Esophagus muscularis mucosa (tissue), 4 donors: ENCODE measurements at regions not wholly inside any gene's neighbourhood (a gene's known extent, or its start where the extent isn't known, plus 50 kb on each side); places are given as distances from the start of the nearest gene placed in this dataset.

Source experiments
- DNase-seq: peaks from one replicate; pipeline ENCODE4 v3.0.0-alpha.2; 2017; ENCODE audit errors: extremely low spot score
- H3K27ac ChIP-seq, 4 donors: fragments of 200-600 bp; sonication (generic); replicated peaks in 1 of 4; 1 replicate in 3 of 4; 2 replicates in 1 of 4; pipeline ENCODE4 v1.5.1; 2016 to 2019; ENCODE audit warnings: mild to moderate bottlenecking in 1 of 4
- H3K27me3 ChIP-seq, 4 donors: fragments of 200-600 bp; sonication (generic); one replicate each; pipeline versions ENCODE4 v1.5.1 to v1.6.0; 2016 to 2019
- H3K36me3 ChIP-seq, 4 donors: fragments of 200-600 bp; sonication (generic); one replicate each; pipeline ENCODE4 v1.5.1; 2016 to 2019
- H3K4me1 ChIP-seq, 4 donors: fragments of 200-600 bp; sonication (generic); one replicate each; pipeline ENCODE4 v1.5.1; 2016 to 2019
- H3K4me3 ChIP-seq, 4 donors: fragments of 200-600 bp; sonication (generic); 1 replicate in 2 of 4; 2 replicates in 2 of 4; pipeline ENCODE4 v1.5.1; 2016 to 2019; ENCODE audit warnings: mild to moderate bottlenecking in 4 of 4, moderate library complexity in 1 of 4
- H3K9me3 ChIP-seq, 4 donors: fragments of 200-600 bp; sonication (generic); 1 replicate in 3 of 4; 2 replicates in 1 of 4; pipeline ENCODE4 v1.5.1; 2016 to 2019
- EP300 ChIP-seq: sonication (generic); formaldehyde crosslinking; IDR thresholded peaks from one replicate; pipeline ENCODE4 v1.6.1; 2017; ENCODE audit warnings: antibody characterized with exemption
- POLR2A ChIP-seq: fragments of 450-650 bp; IDR thresholded peaks from one replicate; pipeline ENCODE4 v1.6.1; 2017; ENCODE audit warnings: antibody characterized with exemption, moderate library complexity, mild to moderate bottlenecking, low read depth
- POLR2AphosphoS5 ChIP-seq, 2 donors: sonication (generic); formaldehyde crosslinking; IDR thresholded peaks; one replicate each; pipeline ENCODE4 v1.6.1; 2017; ENCODE audit warnings: antibody characterized with exemption in 2 of 2
- WGBS: methylation state at CpG from one replicate; pipeline ENCODE4 v1.1.5; 2018; 5-methylcytosine and 5-hydroxymethylcytosine counted together
- intact Hi-C: fragments of 100-400 bp; cut with DNase I; formaldehyde crosslinking; loops from one replicate; pipeline ENCODE4 v1.15.1; 2023
- TF ChIP-seq, protein P1 (sequence below), 3 experiments: fragments of 200-600 bp in 2 of 3; fragments of 450-650 bp in 1 of 3; sonication (generic) in 2 of 3; IDR thresholded peaks; one replicate each; pipeline ENCODE4 v1.5.1; 2017 to 2019; ENCODE audit warnings: antibody characterized with exemption in 3 of 3, mild to moderate bottlenecking in 2 of 3, moderate library complexity in 1 of 3

DNA sequence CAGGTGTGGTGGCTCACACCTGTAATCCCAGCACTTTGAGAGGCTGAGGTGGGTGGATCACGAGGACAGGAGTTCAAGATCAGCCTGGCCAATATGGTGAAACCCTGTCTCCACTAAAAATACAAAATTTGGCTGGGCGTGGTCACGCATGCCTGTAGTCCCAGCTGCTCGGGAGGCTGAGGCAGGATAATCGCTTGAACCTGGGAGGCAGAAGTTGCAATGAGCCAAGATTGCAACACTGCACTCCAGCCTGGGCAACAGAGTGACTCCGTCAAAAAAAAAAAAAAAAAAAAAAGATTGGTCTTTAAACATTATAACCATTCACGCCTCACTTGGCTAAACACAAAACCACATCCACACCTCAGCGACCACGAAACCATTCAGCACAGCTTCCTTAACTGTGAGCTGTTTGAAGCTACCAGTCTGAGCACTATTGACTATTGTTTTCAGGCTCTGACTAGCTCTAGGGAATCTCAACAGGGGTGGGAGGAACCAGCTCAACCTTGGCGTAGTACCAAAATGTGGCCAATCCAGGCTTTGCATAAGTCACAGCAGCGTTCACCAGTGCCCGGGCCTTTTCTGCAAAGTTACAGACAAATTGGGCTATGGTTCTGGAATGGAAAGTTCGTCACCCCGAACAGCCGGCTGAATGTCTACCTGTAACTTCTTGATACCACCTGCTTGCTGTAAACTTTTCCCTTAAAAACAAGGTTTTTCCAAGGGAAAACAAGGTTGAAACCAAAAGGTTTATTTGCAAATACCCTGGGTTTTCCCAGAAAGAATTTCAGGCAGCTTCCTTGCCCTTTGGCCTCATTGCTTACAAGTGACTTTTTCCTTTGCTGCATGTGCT lies 73.6 kb upstream of the DHX15 start:
- DNase-seq: no peak
- Histone ChIP-seq H3K27me3 (no peaks in the 10 kb centered on the region), H3K9me3 (no peaks in the 10 kb centered on the region), H3K4me3 (no peak overlapping the region), H3K4me1 (peaks cover 0 to 15% (median 8%) of the 10 kb centered on the region in 4 donors), H3K36me3 (no peaks in the 10 kb centered on the region), H3K27ac (no peak overlapping the region)
- intact Hi-C loops: loop anchor here (2.0 kb wide), 1 partner anchor 37 kb away; no protein-coding TSS in a partner anchor
- TF ChIP-seq POLR2AphosphoS5 (IDR thresholded peaks at IDR 0.05) (no peak), POLR2A (no peak), EP300 (no peak)
- TF ChIP-seq, protein P1, sequence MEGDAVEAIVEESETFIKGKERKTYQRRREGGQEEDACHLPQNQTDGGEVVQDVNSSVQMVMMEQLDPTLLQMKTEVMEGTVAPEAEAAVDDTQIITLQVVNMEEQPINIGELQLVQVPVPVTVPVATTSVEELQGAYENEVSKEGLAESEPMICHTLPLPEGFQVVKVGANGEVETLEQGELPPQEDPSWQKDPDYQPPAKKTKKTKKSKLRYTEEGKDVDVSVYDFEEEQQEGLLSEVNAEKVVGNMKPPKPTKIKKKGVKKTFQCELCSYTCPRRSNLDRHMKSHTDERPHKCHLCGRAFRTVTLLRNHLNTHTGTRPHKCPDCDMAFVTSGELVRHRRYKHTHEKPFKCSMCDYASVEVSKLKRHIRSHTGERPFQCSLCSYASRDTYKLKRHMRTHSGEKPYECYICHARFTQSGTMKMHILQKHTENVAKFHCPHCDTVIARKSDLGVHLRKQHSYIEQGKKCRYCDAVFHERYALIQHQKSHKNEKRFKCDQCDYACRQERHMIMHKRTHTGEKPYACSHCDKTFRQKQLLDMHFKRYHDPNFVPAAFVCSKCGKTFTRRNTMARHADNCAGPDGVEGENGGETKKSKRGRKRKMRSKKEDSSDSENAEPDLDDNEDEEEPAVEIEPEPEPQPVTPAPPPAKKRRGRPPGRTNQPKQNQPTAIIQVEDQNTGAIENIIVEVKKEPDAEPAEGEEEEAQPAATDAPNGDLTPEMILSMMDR (IDR thresholded peaks at IDR 0.05): no peak
- WGBS: 61% methylated on average over 15 of the region's 15 CpGs

DNA sequence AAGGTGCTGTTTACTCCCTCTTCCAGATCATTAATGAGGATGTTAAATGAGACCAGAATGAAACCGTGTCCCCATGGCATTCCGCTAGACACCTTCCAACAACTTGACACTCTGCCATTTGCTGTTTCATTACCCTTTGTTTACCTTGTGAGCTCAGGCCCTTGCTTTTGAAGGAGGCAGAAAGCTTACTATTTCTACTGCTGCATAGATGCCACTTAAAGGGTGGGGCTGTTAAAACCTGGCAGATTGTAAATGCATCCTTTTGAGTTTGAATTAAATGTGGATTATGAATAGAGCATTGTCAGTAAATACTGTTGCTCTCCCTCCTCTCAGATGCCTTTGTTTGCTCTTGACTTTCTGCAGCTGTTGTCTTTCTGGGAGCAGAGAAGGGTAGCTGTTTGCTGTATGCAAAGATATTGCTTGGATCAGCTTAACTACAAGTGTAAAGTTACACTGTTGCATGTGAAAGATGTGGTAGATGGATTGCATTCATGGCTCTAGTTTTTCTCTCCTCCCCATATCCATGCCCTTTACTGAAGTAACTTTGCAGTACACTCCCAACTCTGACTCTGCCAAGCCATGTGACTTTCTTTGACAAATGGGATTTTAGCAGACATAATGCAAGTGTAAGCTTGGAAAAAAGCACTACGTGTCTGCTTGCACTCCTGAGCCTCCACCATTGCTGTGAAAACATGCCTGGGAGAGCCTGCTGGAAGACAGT lies 75.0 kb upstream of the DHX15 start:
- H3K4me1 ChIP-seq: peaks cover 0 to 18% (median 10%) of the 10 kb centered on the region in 4 donors
- intact Hi-C loops: loop anchor here (2.0 kb wide), 1 partner anchor 35 kb away; no protein-coding TSS in a partner anchor
- no peaks in the 10 kb centered on the region for H3K36me3 ChIP-seq
- no peaks in the 10 kb centered on the region for H3K27me3 ChIP-seq
- no peak overlapping the region for H3K27ac ChIP-seq
- H3K4me3 ChIP-seq: no peak overlapping the region
- no peak for DNase-seq
- H3K9me3 ChIP-seq: no peaks in the 10 kb centered on the region
- TF ChIP-seq POLR2AphosphoS5 (IDR thresholded peaks at IDR 0.05) (no peak), EP300 (no peak), POLR2A (no peak)
- TF ChIP-seq, protein P1 (IDR thresholded peaks at IDR 0.05): no peak
- WGBS: 44% methylated on average over 3 of the region's 3 CpGs

DNA sequence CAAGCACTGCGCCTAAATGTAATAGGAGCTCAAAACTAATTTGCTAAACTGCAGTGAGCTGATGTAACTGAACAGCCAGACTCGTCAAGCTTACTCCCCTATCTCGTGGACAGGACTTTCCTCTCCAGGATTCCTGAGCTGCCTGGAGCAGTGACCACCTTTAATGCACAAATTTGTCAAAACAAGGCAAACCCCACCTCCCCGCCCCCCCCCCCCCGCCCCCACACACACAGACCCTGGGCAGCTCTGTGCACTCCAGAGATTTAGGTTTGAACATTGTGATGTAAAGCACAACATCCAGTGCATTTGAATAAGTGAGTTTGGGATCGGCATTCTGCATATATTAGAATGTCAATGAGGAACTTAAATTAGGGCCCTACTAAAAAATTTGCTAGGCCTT lies 77.7 kb upstream of the DHX15 start:
- intact Hi-C loops: no loop called here
- no peaks in the 10 kb centered on the region for H3K36me3 ChIP-seq
- no peaks in the 10 kb centered on the region for H3K9me3 ChIP-seq
- no peak for DNase-seq
- 71% methylated on average over 5 of the region's 6 CpGs for WGBS
- H3K27ac ChIP-seq: no peak overlapping the region
- peaks cover 0 to 31% (median 10%) of the 10 kb centered on the region in 4 donors for H3K4me1 ChIP-seq
- no peaks in the 10 kb centered on the region for H3K27me3 ChIP-seq
- TF ChIP-seq EP300 (no peak), POLR2AphosphoS5 (IDR thresholded peaks at IDR 0.05) (no peak), POLR2A (no peak)
- TF ChIP-seq, protein P1 (IDR thresholded peaks at IDR 0.05): no peak
- no peak overlapping the region for H3K4me3 ChIP-seq

DNA sequence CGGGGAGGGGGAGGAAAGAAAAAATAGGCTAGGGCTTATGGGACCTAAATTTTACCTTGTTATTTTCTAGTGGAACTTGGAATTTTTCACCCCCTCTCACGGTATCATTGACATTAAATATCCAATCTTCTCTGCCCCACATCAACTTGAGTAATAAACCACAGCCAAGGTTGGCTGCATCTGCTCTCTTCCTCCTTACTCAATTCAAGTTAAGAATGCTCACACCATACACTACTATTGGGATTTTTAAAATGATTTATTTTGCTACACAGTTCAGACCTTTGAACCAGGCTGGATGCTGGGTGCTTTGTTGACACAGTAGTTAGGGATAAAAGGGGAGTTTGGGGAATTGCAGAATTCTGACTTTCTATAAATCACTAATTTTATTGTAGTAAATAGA lies 78.2 kb upstream of the DHX15 start:
- no peaks in the 10 kb centered on the region for H3K36me3 ChIP-seq
- 70% methylated on average over 2 of the region's 2 CpGs for WGBS
- no peaks in the 10 kb centered on the region for H3K9me3 ChIP-seq
- DNase-seq: no peak
- intact Hi-C loops: no loop called here
- TF ChIP-seq EP300 (no peak), POLR2AphosphoS5 (IDR thresholded peaks at IDR 0.05) (no peak), POLR2A (no peak)
- TF ChIP-seq, protein P1 (IDR thresholded peaks at IDR 0.05): no peak
- peaks cover 0 to 31% (median 10%) of the 10 kb centered on the region in 4 donors for H3K4me1 ChIP-seq
- H3K27me3 ChIP-seq: no peaks in the 10 kb centered on the region
- H3K4me3 ChIP-seq: no peak overlapping the region
- H3K27ac ChIP-seq: no peak overlapping the region
